EL (cell line): ENCODE measurements at regions not wholly inside any gene's neighbourhood (a gene's known extent, or its start where the extent isn't known, plus 50 kb on each side); places are given as distances from the start of the nearest gene placed in this dataset.

Experiments
- DNase-seq: peaks from one replicate; pipeline ENCODE4 v3.0.0-alpha.2; 2016

DNA sequence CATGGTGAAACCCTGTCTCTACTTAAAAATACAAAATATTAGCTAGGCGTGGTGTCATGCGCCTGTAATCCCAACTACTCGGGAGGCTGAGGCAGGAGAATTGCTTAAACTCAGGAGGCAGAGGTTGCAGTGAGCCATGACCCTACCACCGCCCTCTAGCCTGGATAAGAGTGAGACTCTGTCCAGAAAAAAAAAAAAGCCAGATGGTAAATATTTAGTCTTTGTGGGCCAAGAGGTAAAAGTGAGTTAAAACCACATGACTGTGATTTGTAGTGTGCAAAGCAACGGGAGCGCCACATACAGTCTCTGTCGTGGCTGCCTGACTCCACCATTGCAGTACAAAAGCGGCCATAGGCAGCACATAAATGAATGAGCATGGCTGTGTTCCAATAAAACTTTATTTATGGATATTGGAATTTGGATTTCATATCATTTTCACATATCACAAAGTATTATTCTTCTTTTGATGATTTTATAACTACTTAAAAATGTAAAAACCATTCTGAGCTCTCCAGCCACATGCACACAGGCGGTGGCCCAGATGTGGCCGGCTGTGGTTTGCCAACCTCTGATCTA, 51.8 kb upstream of the CASZ1 start:
- no peak for DNase-seq

DNA sequence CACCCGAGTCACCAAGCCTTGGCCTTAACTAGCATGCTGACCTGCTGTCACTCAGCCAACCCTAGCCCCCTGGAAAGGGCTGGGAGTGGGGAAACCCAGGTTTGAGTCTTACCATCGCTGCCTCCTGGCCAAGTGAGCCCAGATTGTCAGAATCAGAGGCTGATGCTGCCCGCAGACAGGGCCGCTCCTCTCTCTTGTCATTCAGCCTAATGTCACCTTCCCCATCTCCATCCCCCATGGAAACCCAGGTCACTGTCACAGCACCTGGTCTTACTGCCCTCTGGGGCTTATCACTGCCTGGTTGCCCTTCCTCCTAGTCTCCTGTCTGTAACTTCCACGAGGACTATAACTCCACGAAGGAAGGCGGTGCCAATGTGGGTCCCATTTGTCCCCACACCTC, 53.6 kb upstream of the CASZ1 start:
- DNase-seq: no peak

DNA sequence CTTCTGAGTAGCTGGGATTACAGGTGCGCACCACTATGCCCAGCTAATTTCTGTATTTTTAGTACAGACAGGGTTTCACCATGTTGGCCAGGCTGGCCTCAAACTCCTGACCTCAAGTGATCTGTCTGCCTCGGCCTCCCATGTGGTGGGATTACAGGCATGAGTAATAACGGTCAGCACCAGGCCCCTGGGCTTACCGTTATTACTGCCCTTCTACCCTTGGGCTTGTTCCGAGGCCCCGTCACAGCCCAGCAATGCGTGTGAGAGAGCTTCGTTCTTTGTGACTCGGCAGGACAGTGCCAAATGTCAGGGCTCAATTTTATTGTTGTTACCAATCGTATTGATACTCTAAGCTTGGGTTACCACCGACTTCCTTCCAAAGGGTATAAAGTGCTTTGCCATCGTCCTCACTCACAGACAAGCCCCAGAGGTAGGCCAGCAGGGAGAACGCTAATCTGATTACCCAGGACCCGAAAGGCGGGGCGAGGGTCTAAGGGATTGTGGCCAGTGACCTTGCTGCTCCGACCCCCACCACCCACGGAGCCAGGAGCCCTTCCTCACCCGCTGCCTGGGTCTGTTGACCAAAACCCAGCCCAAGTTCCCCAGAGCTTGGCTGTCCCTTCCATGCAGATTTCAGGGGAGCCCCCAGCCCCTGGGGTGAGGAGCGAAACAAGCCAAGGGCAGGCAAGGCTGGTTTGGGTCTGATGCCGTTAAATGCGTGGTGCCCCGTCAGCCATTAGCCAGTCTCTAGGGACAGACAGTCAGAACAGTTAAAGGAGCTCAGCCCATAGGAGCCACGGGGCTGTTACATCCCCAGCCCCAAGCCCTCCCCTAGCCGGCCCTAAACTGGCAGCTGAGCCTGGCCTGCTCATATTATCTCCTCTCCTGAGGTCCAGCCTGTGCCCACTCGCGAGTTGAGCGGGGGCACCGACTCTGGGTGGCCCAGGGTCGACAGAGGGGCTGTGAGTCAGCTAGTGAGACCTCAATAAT, 54.9 kb upstream of the CASZ1 start:
- DNase-seq: no peak

DNA sequence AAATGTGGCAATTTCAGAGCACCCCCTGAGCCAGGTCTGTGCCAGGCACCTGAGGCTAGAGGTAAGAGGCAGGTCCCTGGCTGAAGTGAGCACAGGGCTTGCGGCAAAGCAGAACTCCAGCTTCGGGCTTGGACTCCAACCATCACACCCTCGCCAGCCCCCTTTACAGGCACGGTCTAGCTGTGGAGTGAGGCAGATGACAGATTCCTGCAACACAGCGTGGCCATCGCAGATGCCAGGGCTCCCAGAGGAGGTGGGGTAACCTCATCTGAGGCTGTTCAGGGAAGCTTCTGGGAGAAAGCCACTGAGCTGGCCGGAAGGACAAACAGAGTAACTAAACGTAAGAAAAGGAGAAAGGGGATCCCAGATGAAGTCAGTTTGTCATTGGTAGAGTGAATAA, 55.6 kb upstream of the CASZ1 start:
- DNase-seq: no peak

DNA sequence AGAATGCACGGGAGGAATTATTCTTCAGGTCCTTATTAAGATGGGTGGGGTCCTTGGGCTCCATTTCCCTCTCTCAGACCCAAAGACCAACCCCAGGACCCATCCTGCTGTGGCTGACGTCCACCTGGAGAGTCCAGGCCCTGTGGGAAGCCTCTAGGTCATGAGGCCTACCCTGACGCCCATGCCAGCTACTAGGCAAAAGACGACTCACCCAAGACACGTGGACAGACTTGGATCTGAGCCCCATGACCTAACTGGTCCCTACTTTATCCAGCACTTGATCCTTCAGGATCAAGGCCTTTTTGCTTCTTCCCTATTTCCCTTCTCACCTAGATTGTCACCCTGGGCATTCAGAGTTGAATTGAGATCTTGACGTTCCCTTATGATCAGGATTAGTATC, 56.0 kb upstream of the CASZ1 start:
- DNase-seq: peak; percentile 19

DNA sequence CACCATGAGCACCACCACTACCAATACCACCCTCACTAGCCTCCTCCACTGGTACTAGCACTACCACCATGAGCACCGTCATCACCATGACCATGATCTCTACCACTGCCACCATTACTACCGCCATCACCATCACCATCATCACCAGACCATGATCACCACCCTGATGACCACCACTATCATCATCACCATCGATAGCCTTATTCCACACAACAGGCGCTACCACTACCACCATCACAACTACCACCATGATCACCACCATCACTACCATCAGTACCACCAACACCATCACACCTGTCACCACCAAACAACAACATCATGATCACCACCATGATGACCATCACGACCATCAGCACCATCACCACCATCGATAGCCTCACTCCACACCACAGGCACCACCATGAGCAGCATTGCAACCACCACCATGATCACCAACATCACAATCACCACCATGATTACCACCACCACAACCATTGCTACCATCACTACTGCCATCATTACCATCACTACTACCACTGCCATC, 56.6 kb upstream of the CASZ1 start:
- DNase-seq: no peak

DNA sequence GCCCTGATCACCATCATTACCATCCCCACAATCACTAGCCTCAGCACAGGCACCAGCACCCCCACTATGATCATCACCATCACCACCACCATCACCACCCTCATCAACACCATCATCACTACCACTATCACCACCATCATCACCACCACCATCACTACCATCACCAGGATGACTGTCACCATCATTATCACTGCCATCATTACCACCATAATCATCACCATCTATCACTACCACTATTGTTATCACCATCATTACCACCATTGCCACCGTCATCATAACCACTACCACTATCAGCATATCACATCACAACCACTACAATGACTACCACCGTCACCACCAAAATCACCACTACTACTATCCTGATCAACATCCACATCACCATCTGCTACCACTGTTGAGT, 57.3 kb upstream of the CASZ1 start:
- no peak for DNase-seq

DNA sequence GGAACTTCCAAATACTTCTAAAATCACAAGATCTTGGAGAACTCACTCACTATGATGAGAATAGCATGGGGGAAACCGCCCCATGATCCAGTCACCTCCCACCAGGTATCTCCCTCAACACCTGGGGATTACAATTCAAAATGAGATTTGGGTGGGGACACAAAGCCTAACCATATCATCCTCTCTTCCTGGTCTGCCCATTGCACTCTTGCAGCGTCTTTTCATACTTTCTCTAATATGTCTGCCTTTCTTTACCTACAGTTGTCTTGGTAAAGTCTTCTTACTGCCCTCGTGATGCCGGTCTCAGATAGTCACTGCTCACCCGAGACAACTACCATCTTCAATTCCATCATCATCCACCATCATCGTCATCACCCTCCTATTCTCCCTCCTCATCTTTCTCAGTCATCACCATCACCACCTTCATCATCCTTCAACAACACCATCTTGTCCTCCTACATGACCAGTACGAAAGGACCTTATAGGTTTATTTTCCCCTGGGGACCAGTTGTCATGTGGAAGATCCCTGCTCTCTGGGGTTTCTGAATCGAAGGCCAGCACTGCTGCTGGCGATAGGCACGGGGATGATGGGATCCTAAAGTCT, 58.5 kb upstream of the CASZ1 start:
- DNase-seq: no peak

DNA sequence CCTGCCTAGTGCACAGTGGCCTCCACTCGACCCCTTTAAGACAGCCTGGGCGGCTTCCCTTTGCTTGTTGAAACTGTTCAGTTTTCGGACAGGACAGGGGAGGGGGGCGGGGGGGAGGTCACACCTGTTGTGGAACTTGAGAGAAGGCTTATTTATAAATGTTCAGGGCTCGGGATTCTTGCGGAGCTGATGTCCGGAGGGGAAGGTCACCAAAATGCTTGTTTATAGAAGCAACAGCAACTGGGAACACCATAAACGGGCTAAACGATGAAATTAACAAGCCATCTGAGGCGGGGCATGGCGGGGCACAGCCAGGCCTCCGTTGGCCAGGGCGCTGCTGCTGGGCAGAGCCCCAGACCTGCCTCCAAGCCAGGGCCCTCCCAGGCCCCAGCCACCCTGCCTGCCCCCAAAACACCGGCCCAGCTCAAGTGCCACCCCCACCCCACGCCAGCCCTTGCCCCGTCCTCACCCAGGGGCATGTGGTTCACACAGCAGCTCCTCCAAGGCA, 59.8 kb upstream of the CASZ1 start:
- no peak for DNase-seq

DNA sequence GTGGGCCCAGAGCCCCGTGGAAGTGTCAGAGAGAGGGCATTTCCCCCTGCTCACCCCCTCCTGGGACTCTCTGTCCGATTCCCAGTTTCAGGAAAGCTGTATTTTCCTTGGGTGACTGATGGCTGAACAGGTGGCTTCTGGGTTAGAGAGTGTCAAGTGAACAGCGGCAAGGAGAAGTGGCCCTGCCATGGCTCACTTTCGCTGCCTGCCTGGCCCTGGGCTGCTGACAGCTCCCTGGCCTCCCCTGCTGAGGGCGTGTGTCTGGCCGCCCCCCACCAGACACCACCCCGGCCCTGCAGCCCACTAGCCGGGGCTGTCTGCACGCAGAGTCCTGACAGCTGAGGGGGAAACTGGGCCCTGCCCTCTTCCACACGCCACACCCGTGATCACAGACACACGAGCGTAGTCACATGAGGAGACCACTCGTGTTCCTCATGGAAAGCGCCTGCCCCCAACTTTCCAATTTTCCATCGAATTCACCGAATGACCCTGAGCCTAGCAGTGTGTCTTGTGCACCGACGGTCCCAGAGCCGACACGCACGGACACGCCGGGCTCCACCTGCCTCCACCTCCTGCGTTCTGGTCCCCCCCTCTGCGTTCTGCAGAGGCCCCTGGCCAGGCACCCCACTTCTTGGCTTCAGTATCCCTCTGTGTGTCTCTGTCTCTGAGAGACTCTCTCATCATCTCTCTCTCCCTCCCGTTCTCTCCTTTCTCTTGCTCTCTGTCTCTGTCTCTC, 60.6 kb upstream of the CASZ1 start:
- no peak for DNase-seq

DNA sequence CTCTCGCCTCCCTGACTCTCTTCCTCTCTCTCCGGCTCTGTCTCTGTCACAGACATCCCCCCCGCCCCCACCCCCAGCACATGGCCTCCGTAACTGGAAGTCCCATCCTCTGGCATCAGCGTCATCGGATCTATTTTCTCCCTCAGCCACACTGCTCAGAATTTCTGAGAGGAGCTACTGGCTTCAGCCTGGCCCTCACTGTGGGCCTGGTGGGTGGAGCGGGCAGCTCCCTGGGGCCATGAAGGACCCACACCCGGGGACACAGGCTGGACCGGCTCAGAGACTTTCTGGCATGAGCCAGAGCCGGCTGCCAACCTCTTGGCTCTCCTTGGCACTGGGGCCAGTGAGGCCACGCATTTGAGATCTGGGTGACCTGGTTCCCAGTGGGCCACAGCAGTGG, 61.2 kb upstream of the CASZ1 start:
- DNase-seq: no peak

DNA sequence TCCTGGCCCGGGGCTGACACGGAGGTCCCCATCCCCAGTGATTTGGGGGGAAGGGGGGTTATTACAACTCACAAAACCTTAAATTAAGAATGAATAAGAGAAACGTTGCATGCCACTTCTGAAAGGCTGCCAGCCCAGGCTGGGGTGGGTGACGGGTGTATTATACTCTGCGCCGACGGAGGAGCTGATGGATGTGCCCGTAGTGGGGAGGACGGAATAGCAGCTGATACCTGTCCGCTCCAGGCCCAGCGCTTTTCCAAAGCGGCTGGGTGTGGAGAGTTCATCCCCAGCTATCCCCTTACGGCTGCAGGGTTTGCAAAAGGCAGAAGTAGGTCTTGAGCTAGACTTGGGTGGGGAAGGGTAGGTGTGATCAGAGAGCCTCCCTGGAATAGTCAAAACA, 63.8 kb upstream of the CASZ1 start:
- no peak for DNase-seq

DNA sequence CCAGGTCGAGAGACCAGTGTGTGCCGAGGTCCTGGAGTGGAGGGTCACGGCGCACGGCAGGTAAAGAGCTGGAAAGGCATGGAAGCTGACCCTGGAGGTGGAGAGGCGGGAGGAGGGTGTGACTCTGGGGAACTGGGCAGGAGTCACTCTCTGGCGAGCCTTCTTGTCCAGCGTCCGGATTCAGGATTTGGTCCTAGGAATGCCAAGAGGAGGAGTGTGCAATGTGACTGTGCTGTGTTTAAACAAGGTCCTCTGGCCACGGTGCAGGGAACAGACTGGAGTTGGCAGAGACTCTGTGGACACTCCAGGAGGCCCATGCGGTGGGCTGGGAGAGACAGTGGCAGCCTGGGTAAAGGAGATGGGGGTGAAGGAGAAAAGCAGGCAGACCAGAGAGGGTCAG, 64.2 kb upstream of the CASZ1 start:
- DNase-seq: no peak

DNA sequence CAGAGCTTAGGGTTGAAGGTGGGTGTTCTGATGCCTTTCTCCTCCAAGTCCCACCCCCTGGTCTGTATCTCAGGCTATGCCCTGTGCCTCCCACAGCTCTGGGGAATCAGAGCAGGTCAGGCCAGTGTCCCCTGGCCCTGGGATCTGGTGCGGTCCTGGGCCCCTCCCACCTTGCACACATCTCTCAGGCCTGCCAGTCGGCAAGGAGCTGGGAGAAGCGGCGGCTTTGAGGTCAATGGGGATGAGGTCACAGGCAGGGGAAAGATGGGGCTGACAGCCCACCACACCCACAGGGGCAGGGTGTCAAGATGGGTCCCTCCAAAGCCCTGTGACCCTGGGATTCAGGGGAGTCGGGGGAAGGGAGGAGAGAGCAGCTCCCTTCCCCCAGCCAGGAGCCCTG, 65.4 kb upstream of the CASZ1 start:
- no peak for DNase-seq

DNA sequence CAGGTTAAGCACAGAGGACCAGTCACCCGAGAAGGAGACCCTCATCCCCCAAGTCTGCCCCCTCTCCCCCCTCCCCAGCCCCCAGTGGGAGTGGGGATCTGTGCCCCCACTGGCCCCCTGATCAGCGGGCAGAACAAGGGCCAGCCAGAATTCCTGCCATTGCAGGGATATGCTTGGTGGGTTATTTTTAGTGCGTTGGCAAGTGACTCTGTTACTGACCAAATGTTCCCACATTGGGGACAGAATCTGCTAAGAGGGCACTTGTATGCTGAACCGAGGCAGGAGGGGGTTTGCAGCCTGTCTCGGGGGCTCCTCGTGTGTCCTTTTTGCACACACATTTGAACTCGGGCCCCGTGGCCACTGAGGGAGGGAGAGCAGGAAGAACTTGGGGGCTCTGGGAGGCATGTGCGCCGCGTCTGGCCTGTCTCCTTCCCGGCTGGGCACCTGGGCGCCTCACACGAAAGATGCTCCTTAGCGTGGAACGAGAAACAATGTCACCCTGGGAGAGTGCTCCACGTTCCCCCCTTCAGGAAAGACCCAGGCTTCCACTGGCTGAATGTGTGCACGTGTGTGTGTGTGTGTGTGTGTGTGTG, 66.4 kb upstream of the CASZ1 start:
- no peak for DNase-seq

DNA sequence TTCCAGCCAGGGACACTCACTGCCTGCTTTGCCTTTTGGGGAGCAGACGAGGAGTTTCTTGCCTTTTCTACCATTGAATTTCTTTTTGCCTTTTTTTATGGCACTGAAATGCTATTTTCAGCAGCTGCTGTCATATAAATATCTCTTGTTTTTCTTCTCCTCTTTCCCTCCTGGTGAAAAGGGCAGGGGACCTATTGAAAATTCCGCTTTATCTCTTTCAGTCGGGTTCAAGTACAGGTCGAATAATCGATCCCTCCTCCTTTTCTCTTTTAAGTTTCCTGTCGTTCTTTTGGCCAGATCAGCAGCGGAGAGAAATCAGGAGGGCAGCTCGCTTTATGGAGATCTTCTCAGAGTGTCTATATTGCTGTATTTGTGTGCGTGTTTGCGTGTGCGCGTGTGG, 67.4 kb upstream of the CASZ1 start:
- no peak for DNase-seq

DNA sequence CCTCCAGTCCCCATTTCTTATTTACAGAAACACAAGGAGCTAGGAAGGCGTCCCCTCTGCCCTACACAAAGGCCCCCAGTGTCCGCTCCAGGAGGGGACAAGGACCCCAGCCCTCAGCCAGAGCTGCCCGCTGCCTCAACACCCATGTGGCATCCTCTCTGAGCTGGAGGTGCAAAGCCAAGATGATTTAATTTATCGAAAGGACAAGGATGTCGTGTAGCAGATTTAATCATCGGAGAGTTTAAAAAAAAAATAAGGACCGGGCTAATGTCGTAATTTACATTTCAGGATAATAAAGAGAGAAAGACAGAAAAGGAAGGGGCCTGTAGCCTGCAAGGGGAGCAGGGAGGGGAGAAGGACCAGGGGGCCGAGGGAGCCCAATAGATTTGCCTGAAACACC, 68.3 kb upstream of the CASZ1 start:
- no peak for DNase-seq

DNA sequence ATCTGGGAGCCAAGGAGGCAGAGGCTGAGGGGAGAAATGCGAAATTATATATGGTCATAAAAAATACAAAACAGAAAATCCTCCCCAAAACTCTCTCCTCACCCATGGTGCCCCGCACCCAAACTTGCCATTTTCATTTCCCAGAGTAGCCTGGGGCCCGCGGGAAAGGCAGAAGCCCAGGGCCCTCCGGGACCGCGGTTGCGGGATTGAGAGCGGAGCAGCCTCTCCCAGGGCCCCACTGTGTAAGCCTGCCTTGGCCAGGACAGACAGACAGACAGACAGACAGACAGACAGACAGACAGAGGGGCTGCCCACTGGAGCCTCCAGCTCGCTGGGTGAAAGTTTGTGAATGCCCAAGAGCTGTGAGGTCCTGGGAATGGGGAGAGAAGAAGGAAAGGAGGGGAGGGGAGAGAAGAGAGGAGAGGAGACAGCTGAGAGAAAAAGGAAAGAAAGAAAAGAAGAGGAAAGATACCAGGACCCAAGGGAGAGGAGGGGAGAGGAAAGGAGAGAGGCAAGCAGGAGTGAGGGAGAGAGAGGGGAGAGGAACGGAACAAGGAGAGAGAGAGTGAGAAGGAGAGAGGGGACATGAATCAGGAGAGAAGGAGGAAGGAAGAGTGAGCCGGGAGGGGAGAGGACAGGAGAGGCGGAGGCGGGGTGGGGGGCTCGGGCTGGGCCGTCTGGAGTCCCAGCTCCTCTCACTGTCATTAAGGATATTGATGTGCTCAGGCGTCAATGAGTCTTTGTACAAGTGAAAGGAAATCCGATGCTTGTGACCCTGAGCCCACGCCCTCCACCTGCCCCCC, 69.3 kb upstream of the CASZ1 start:
- no peak for DNase-seq

DNA sequence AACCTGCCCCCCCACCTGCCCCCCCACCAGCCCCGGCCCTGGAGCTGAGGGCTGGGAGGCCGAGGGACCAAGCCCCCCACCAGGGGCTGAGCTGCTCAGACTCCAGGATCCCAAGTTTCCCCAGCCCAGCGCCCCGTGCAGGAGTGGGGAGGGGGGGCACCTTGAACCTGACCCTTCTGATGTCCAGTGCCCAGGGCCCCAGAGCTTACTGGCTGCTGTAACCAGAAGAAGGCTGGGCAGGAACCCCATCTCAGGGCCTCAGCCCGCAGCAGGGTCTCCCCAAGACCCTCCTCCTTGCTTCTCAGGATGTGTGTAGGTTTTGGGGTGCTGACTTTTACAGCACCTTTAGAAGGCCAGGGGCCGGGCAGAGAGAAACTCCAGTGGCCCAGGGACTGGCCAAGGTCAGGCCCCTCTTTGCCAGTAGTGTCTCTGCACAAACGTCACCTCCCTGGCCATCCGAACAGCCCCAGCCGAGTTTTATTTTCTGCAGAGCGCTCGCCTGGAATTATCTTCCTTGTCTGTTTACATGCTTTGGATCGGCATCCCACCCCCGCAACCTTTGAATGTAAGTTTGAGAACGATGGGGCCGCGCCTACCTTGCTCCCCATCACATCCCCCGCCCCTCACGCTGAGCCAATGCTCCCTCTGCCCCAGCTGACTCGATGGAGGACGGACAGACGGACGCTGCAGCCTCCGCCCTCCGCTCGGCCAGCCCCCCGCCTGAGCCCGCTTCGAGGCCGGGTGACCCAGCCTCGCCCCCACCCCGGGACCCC, 70.1 kb upstream of the CASZ1 start:
- DNase-seq: peak; percentile 34

DNA sequence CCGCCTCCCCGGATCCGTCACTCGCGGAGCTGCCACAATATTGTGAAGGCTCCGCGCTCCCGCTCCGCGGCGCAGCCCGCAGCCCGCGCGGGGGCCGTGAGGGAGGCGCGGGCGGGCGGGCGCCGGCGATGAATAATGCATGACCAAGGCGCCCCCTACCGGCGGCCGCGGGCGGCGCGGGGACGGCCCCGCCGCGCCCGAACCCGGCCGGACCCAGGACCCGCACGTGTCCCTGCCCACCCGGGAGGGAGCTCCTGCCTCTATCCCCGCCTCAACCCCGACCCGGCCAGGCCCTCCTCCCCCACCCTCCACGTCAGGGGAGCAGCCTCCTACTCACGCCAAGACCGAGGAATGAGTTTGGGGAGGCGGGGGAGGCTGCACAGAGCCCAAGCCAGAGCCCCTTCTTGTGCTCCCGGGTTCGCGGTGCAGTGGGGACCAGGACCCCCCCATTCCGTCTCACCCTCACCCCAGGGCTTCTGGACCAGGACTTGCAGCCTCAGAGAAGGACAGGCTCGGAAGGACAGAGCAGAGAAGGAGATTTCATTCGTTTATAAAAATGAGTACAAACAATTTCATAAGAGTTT, 70.8 kb upstream of the CASZ1 start:
- DNase-seq: peak; percentile 58
